Lower leg skin (tissue), 3 donors: ENCODE measurements at regions not wholly inside any gene's neighbourhood (a gene's known extent, or its start where the extent isn't known, plus 50 kb on each side); places are given as distances from the start of the nearest gene placed in this dataset.

Experiments
- CTCF ChIP-seq, 3 donors: fragments of 450-650 bp; IDR thresholded peaks; one replicate each; pipeline ENCODE4 v1.5.1; 2016; ENCODE audit warnings: antibody characterized with exemption in 3 of 3, mild to moderate bottlenecking in 3 of 3, moderate library complexity in 2 of 3
- POLR2A ChIP-seq, 2 donors: fragments of 450-650 bp; IDR thresholded peaks; one replicate each; pipeline ENCODE4 v1.6.1; 2016 to 2017; ENCODE audit warnings: antibody characterized with exemption in 2 of 2, mild to moderate bottlenecking in 1 of 2, moderate library complexity in 1 of 2

- no peak for TF ChIP-seq POLR2A (IDR thresholded peaks at IDR 0.05)
- TF ChIP-seq CTCF (IDR thresholded peaks at IDR 0.05): no peak
These were observed 251.3 kb upstream of the ATP5MC3 start for GRCh38 chr2:175432793-175433192.
